T-helper 22 cell (primary cell): ENCODE measurements at regions not wholly inside any gene's neighbourhood (a gene's known extent, or its start where the extent isn't known, plus 50 kb on each side); places are given as distances from the start of the nearest gene placed in this dataset.
"Not testable (repeated sequence)": the region's sequence is repeated elsewhere in the genome, so short reads cannot be mapped to it uniquely, and the experiment has no call there.

Source experiments
- DNase-seq: peaks from one replicate; pipeline ENCODE4 v3.0.0-alpha.2; 2020; ENCODE audit warnings: low read depth

DNA sequence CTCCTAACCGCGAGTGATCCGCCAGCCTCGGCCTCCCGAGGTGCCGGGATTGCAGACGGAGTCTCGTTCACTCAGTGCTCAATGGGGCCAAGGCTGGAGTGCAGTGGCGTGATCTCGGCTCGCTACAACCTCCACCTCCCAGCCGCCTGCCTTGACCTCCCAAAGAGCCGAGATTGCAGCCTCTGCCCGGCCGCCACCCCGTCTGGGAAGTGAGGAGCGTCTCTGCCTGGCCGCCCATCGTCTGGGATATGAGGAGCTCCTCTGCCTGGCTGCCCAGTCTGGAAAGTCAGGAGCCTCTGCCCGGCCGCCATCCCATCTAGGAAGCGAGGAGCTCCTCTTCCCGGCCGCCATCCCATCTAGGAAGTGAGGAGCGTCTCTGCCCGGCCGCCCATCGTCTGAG is 58.8 kb upstream of the ANKRD30BL start:
- DNase-seq: not testable (repeated sequence)

DNA sequence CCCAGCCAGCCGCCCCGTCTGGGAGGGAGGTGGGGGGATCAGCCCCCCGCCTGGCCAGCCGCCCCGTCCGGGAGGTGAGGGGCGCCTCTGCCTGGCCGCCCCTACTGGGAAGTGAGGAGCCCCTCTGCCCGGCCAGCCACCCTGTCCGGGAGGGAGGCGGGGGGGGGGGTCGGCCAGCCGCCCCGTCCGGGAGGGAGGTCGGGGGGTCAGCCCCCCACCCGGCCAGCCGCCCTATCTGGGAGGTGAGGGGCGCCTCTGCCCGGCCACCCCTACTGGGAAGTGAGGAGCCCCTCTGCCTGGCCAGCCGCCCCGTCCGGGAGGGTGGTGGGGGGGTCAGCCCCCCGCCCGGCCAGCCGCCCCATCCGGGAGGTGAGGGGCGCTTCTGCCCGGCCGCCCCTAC is 60.1 kb upstream of the ANKRD30BL start:
- not testable (repeated sequence) for DNase-seq

DNA sequence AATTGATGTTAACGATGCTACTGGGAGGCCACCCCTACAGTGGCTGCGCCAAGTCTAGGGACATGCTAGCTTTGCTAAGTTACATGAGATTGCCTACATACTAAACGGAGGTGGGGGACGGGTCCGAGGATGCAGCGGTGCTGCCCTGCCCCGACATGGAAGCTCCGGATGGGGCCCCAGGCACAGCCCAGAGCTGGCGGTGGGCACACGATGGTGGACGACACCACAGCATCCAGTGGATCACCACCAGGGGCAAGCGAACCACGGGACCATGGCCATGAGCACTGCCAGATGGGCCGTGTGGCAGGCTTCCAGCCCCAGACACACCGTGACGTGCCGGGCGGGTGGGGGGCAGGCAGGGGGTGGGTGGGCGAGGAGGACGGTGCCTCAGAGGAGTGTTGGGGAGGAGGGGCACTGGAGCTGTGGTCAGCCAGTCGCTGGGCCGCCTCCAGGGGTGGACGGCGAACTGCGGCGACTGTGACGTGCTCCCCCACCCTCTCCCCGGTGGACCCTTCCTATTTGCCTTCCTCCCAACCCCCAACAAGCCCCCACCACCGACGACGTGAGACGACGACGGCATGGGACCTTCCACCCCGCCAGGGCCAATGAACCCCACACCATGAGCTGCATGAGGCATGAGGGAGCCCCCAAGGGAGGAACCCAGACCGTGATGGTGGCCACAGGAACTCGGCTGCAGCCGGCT is 90.6 kb upstream of the ANKRD30BL start:
- no peak for DNase-seq

DNA sequence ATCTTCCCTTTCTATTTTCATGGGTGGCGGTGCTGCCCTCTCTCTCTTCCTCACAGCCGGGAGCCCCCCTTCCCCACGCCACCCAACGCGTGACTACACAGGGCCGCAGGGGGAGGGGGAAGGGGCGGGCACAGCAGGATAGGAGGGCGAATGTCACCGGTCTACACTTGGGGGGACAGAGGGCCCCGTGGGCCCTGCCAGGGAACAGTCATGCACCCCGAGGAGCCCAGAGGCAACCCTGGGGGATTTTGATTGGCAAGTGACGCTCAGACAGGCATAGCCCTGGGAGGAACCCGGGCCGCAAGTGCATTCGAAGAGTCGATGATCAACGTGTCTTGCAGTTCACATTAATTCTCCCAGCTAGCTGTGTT is 91.1 kb upstream of the ANKRD30BL start:
- no peak for DNase-seq

DNA sequence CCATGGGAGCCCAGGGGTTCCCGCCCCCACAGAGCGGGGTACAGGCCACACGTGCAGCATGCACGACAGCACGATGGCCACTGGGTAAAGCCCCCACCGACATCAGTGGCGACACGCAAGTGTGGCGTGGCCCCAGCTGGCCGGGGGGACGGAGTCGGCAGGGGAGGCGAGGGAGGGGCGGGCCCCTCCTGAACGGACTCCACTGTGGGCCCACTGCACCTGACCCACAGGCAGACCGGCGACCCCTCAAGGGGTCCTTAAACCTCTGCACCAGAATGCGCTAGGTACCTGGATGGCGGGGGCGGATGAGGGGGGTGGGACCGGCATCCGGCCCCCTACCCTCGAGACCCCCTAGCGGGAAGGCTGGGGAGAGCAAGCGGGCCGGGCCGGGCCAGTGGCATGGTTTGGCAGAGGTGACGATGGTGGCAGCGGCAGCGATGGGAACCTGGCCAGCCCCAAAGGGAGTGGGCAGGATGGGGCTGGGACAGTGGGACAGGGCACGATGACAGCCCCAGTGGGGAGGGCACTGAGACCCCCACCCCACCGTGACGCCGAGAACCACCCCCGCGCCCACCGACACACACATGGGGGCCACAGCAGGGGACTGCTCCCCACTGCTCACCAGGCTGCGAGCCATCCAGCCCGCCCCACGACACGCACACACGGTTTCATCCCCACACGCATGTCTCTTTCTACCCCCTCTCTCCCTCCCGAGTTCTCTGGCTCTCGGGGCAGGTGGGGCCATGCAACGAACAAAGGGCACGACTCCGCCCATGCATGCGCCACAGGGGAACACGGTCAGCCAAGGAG is 91.9 kb upstream of the ANKRD30BL start:
- DNase-seq: no peak

DNA sequence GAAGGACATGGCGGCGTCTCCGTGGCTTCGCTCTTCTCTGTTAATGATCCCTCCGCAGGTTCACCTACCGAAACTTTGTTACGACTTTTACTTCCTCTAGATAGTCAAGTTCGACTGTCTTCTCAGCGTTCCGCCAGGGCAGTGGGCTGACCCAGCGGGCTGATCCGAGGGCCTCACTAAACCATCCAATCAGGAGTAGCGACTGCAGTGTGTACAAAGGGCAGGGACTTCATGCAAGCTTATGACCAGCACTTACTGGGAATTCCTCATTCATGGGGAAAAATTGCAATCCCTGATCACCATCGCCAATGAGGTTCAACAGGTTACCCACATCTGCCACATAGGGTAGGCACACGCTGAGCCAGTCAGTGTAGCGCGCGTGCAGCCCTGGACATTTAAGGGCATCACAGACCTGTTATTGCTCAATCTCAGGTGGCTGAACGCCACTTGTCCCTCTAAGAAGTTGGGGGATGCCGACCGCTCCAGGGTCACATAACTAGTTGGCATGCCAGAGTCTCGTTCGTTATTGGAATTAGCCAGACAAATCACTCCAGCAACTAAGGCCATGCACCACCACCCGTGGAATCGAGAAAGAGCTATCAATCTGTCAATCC is 92.7 kb upstream of the ANKRD30BL start:
- DNase-seq: not testable (repeated sequence)

DNA sequence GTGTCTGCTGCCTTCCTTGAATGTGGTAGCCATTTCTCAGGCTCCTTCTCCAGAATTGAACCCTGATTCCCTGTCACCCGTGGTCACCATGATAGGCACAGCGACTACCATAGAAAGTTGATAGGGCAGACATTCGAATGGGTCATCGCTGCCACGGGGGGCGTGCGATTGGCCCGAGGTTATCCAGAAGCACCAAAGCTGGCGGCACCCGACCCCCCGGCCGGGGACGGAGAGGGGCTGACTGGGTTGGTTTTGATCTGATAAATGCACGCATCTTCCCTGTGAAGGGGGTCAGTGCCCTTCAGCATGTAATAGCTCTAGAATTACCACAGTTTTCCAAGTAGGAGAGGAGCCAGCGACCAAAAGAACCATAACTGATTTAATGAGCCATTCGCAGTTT is 94.0 kb upstream of the ANKRD30BL start:
- no peak for DNase-seq

DNA sequence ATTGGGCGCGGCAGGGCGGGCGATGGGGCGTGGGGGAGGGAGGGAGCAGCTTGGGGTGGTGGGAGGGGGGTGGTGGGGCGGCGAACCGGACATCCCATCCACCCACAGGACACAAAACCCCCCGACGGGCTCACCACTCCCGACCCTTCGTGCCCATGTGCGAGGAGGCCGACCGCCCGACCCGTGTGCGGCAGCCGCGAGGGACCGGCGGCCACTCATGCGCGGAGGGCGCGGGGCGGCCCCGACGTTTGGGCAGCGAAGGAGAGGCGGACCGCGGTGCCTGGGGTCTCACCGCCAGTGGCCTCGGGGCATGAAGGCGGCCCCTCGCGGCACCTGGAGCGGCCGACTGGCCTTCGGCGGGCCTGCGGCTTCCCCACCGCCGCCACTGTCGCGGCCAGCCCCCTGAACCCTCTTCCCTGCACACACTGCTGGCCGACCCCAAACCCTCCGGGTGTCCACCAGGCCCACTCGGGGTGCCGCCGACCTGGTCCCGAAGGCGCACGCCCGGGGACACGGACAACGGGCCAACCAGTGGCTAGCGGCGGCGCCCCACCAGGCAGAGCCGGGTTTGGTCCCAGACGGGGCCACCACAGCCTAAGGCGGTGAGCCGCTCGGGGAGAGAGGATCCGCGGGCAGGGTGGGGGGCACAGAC is 94.6 kb upstream of the ANKRD30BL start:
- DNase-seq: no peak

DNA sequence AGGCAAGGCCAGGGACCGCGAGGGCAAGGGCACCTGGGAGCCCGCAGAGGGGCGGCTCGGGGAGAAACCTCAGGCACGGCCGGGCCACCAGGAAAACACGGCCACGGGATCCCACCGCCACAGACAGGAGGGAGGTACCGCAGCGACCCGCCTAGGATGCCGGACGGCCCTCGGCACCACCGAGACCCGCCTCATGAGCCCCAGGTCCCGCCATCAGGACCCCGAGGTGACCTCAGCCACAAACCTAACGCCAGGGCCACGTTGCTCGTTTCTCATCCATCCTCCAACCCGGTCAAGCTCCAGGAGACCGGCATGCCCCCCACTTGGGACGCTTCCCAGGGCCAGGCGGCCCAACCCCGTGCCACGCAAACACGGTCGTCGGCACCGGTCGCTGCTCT is 95.2 kb upstream of the ANKRD30BL start:
- DNase-seq: not testable (repeated sequence)

DNA sequence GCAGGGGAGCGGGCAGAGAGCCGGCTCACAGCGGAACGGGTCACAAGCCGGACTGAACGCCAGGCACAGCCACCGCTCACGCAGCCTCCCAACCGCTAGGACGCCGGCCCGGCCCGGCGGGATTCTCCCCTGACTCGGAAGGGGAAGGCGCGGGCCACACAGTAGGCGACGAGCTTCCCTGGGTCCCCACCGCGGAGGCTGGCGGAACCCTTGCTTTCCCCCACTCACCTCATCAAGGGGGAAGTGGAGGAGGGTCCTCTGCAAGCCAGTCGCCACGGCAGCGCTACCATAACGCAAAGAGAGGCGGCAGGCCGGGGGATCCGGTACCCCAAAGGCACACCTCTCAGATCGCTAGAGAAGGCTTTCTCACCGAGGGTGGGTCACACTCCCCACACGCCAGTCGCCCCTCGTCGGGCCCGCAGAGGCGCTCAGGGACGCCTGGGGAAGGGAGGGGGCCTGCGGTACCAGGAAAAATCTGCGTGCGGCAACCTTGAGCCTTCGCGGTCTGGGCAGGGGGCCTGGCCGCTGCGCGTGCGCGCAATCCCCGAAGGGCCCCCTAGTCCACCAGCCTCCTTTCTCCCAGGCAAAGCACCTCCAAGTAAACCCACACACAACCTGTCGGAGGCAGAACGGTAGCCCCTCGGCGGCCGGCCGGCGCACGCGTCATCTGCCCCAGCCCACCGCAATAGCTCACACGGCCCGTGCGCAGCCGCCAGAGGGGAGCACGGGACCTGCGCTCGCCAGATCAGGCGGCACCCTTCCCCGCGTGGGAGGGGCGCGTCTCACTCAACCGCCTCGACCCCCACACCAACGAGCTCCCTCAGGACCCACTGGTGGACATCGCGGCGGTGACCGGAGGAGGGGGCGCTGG is 95.8 kb upstream of the ANKRD30BL start:
- DNase-seq: not testable (repeated sequence)

DNA sequence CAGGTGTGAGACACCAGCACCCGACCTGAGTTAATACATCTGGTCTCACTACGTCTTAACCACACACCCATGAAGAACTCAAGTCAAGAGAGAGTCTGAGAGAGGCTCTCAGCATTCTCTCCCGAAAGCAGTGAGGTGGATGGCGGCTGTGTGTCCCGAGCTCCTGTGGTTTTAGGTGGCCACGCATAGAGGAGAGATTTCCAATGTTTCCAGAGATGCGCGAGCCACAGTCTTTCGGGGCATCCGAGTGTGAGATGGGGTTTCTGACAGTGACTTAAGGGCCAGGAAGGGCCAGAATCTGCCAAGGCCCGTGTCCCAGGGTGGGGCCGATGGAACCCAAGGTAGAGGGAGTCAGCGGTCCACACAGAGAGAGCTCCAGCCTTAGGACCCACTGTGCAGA is 97.5 kb upstream of the ANKRD30BL start:
- not testable (repeated sequence) for DNase-seq

DNA sequence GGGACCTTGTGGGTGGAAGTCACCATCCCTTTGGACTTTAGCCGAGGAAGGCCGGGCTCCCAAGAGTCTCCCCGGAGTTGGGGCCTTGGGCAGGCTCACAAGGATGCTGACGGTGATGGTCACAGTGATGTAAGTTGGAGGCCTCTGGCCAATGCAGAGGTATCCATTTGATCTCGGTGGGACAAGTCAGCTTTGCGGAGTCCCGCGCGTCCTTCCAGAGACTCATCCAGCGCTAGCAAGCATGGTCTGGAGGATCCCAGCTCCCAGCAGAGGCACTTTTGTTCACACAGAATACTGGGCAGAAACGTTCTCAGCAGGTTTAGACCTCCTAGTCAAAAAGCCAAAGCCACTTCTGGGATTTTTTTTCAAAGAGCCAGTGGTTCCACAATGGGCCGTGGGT is 103.8 kb upstream of the ANKRD30BL start:
- not testable (repeated sequence) for DNase-seq

DNA sequence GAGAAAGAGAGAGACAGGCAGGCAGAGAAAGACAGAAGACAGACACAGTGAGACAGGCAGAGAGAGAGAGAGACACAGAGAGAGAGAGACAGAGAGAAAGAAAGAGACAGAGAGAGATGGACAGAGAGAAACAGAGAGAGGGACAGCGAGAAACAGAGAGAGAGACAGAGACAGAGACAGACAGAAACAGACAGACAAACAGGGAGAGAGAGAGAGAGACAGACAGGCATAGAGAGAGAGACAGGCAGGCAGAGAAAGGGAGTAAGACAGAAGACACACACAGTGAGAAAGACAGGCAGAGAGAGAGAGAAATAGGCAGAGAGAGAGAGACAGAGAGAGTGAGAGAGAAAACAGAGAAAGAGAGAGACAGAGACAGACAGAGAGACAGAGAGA is 105.3 kb upstream of the ANKRD30BL start:
- DNase-seq: no peak

DNA sequence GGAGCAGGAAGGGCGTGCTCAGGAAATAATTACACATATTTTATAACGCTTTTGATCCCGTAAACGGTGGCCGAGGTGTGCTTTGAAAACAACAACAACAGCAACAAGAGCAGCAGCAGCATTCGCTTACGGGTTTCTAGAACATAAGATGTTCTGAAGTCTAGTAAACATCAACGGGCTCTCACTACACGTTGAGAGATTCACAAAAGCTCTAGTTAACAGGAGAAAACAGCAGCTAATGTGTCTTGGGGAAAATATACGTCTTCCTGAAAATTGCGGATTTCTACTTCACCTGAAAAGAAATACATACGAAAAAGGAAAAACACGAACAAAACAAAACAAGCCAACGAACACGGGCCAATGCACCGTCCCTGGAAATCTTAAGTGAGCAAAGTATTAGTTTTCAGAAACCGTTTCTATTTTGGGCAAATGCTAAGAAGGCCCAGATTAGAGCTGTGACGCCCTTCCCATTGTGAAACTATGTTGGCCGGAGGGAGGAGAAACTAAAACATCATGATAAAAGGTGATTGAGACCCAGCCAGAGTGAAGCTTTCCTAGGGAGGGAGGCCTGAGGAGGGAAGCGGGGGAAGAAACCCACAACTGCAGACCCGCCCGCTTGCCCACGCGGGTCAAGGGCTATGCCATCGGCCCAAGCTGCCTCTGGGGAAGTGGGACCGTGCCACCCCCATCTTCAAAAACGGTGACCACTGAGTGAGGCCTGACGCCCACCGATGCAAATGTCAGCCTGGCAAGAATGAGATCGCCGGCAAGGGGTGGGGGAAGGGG is 105.9 kb upstream of the ANKRD30BL start:
- not testable (repeated sequence) for DNase-seq

DNA sequence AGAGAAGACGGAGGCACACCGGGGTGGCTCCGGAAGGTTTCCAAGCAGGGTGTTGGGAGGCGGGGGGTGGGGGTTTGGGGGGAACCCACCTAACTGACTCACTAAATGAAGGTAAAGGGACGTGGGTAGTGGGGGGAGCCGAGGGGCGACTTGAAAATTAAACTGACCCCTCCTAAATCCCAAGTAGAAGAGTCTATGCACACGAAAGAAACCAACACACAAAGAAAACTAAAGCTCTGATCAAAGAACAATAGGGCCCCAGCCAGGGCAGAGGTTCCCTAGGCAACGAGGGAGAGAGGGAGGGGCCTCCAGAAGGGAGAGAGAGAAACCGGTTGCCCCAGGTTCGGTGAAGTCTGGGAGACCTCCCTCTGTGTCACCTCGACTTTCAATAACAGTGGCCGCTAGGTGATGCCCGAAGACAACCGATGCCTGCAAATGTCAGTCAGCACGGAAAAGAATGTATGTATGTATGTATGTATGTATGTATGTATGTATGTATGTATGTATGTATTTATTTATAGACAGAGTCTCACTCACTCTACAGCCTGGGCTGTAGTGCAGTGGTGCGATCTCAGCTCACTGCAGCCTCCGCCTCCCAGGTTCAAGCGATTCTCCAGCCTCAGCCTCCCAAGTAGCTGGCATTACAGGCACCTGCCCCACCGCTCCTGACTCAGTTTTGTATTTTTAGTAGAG is 106.7 kb upstream of the ANKRD30BL start:
- peak; percentile 26 for DNase-seq

DNA sequence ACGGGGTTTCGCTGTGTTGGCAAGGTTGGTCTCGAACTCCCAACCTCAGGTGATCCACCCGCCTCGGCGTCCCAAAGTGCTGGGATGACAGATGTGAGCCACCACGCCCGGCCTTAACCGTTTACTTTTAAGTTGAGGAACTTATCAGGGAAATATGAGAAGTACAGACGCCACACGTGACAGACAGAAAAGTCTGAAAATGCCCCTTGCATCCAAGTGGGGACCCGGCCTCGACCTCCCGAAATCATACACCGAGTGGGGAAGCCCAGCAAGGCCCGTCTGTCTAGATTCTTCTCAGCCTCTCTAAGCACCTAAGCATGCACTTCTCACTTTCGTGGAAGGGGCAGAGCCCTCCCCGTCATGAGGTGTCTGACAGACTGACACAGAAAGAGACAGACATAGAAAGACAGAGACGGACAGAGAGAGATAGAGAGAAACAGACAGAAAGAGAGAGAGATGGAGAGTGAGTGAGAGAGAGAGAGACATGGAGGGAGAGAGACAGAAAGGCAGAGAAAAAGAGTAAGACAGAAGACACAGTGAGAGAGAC is 107.3 kb upstream of the ANKRD30BL start:
- DNase-seq: no peak

DNA sequence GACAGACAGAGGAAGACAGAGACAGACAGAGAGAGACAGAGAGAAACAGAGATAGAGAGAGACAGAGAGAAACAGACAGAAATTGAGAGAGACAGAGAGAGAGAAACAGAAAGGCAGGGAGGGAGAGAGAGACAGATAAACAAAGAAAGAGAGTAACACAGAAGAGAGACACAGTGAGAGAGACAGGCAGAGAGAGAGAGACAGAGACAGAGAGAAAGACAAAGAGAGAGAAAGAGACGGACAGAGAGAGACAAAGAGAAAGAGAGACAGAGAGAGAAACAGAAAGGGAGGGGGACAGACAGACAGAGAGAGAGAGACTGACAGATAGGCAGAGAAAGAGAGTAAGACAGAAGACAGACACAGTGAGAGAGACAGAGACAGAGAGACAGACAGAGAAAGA is 108.5 kb upstream of the ANKRD30BL start:
- no peak for DNase-seq

DNA sequence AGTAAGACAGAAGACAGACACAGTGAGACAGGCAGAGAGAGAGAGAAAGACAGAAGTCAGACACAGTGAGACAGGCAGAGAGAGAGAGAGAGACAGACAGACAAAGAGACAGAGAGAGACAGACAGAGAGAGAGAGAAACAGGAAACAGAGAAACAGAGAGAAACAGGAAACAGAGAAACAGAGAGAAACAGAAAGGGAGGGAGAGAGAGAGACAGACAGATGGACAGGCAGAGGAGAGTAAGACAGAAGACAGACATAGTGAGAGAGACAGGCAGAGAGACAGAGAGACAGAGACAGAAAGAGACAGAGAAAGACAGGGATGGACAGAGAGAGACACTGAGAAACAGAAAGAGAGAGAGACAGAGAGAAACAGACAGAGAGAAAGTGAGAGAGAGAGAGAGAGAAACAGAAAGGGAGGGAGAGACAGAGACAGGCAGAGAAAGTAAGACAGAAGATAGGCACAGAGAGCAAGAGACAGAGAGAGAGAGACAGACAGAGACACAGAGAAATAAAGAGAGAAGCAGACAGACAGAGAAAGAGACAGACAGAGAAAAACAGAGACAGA is 109.3 kb upstream of the ANKRD30BL start:
- DNase-seq: no peak

DNA sequence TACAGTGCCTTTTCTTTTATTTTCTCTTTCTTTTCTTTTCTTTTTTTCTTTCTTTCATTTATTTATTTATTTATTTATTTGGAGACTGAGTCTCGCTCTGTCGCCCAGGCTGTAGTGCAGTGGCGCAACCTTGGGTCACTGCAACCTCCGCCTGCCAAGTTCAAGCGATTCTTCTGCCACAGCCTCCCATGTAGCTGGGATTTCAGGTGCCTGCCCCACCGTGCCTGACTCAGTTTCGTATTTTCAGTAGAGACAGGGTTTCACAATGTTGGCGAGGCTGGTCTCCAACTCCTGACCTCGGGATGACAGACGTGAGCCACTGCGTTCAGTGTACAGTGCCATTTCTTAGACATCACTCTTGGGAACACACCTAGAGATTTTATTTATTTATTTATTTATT is 110.0 kb upstream of the ANKRD30BL start:
- not testable (repeated sequence) for DNase-seq

DNA sequence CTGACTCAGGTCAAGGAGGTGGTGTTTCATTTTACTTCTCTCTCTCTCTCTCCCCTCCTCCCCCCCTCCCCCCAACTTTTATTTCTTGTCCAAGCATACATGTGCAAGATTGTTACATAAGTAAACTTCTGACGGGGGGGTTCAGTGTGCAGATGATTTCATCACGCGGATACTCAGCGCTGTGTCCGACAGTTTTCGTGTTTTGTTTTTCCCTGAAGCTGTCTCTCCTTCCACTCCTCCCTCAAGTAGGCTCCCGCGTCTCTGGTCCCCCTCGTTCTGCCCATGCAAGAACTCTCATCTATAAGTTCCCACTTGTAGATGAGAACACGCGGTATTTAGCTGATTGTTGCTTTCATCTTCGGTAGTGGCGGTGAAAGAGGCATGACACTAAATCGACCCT is 111.0 kb upstream of the ANKRD30BL start:
- no peak for DNase-seq
